HS-5 (cell line): ENCODE measurements at regions not wholly inside any gene's neighbourhood (a gene's known extent, or its start where the extent isn't known, plus 50 kb on each side); places are given as distances from the start of the nearest gene placed in this dataset.

Experiments
- DNase-seq: peaks from one replicate; pipeline ENCODE4 v3.0.0-alpha.2; 2012; ENCODE audit warnings: low read depth

DNA sequence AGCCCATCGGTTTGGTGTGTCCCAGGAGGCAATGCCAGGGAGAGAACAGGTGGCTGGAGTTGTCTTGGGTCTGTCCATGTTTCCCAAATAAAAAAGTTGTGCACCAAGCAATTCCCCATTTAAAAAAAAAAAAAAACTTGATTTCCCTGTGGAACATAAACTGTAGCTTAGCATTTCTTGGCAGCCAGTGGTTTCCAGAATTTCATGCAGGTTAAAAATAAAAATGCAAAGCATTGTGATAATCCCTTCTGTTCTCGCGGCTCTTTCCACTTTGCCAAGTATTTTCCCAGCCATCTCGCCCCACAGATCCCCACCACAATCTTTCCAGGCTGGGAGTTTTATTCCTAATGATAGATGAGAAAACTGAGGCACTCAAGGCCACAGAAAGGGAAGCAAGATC lies 51.4 kb upstream of the MSX1 start:
- no peak for DNase-seq

DNA sequence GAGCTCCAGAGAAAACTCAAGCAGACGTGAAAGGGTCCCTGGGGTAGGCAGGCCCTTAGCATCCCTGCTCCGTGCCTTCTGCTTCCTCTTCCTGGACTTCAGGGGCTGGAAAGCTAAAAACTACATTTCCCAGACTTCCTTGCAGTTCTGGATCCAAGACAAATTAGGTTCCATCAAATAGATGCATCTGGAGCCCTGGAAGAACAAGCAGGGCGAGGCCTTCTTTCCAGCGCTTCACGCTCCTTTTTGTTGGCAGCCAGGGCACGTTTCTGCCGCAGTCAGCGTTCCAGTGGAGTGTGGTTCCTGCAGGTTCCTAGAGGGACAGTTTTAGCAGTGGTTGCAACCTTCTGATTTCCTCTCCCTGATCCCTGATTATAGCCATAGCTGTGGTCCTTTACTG lies 53.6 kb upstream of the MSX1 start:
- DNase-seq = no peak

DNA sequence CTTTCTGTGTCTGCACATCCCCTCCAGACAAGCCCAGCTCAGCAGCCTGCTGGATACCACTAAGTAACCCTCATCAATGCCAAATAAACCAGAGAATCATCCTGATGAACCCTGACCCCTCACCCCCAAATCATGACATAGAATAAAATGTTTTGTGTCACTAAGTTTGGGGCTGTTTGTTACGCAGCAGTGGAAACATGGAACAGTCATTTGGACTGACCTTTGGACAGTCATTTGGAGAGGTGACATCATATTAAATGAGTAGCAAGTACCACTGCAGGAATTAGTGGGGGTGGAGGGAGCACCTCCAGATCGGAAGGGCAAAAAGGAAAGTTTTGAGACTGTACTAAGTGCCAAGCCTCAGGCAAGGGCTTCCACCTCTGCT lies 55.6 kb upstream of the MSX1 start:
- DNase-seq = no peak

DNA sequence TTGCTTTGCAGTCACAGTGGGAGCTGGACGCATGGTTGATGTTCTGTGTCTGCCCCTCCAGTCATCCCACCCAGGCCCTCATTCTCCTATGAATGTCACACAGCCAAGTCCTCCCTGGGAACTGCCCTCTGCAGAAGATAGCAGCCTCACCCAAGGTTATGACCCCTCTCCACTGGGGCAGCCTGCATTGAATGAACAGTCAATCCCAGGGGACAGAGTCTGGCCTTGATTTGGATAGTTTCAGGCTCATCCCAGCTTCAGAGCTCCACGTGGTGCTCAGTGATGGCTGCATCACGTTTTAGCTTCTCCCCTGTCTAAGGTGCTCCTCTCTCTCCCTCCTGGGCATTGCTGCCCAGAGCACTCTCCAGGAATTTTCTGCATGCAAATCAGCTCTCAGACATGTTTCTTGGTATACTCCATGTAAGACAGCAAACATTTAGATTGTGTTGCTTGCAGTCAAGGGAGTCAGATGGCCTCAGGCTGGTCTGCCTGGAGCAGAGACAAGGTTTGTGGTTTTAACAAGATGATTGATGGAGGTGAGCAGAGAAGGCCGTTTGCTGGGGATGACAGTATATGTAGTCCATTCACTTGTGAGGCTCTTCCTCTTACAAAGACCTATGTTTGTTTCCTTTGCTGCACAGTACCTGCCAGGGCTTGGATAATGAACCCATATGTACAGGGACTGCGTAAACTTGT lies 56.1 kb upstream of the MSX1 start:
- no peak for DNase-seq

DNA sequence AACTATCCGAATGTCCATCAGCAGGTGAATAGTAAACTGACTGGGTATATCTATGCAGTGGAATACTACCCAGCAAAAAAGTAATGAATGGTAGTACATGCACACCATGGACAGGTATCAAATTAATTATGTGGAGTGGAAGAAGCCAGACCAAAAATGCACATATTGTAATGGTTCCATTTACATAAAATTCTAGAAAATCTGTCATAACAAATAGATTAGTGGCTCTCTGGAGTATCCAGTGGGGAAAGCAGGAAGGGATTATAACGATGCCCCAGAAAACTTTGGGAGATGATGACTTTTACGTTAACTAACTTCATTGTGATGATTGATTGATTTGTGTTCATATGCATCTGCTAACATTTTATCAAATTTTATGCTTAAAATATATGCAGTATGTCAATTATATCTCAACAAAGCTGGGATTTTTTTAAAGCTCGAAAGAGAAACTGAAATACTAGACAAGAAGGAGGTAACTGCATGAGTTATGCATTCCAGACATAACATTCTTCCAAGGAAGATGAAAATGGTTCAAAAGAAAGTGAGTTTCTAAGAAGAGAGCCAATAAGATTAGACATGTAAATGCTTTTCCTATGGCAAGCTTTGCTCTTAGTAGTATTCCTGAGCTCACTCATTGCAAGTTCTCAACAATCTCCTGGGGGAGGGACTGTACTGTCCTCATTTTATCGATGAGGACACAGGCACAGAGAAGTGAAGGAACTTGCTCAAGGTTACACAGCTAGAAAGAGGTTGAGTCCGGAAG lies 58.6 kb upstream of the MSX1 start:
- DNase-seq = peak; percentile 13

DNA sequence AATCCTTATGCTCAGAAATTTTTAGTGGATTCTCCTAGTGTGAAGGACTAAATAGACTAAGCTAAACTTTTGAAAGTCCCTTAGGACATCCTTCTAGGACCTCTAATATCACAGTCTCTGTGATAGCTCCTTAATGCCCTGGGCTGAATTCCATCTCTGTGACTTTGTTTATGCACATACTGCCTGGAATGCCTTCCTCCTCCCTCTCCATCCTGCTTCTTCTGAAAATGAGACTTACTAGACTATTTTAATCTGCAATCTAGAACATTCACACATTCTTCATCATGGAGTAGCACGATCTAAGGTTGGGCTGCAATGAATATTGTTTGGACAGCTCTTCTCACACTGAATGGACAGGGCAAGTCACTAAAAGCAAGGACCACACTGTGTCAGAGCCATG lies 65.0 kb upstream of the MSX1 start:
- DNase-seq = no peak

DNA sequence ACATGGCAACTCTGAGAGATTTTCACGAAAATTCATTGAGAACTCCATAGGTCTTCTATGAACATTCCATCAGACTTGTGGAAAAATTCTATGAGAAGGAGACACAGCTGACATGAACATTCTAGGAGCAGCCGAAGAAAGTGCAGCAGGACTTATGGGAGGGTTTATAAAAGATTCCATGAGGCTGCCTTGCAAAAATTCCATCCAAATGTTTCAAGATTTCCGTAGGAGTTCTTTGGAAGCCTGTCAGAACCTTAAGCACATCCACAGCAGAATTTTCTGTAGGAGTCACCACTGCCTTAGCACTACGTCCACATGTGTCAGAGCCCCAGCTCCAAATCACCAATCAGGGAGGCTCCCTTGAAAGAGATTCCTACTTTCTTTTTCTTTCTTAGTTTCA lies 67.0 kb upstream of the MSX1 start:
- DNase-seq = no peak

DNA sequence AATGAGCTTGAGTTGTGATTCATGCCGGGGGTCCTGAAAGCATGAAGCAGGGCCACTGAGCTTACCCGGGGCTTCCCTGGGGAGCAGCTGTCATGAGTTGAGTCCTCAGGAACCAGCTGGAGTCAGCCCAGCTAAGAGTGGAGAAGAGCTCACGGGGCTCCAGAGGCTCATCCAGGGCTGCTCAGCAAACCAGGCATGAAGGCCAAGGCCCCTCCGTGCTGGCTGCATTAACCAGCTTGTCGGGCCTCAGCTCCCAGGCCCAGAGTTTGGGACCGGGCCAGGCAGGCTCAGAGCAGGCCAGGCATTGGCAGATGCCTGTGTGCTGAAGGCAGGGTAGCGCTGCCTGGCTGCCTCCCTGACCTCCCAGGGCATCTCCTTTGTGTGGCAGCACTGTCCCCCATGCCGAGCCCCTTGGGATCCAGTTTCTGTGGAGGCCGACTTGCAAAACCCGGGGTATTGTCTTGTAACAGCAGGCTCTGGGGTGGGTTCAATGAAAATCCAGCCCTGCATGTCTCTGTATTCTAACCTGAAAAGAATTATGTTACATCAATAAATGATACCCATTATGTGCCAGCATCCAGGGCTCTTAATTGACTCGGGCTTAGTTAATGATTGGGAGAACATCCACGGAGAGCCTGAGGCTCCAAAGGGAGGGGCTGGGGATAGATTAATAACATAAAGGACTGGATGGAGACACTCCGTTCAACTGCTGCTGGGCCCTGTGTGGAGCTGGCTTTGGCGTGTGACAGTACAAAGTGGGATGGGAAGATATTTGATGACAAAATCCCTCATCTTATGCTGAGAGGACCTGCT lies 68.0 kb upstream of the MSX1 start:
- no peak for DNase-seq

DNA sequence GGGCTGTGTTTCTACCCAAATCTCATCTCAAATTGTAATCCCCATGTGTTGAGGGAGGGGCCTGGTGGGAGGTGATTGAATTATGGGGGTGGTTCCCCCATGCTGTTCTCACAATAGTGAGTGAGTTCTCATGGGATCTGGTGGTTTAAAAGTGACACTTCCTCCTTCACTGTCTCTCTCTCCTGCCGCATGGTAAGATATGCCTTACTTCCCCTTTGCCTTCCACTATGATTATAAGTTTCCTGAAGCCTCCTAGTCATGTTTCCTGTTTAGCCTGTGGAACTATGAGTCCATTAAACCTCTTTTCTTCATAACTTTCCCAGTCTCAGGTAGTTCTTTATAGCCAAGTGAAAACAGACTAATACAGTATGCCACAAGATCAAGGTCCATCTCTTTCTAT lies 70.0 kb upstream of the MSX1 start:
- DNase-seq = no peak

DNA sequence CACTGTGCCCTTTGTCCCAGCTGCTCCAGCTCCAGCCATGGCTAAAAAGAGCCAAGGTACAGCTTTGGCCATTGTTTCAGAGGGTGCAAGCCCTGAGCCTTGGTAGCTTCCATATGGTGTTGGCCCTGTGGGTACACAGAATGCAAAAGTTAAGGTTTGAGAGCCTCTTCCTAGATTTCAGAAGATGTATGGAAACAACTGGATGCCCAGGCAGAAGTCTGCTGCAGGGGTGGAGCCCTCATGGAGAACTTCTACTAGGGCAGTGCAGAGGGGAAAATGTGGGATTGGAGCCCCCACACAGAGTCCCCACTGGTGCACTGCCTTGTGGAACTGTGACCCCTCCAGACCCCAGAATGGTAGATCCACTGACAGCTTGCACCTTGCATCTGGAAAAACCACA lies 70.9 kb upstream of the MSX1 start:
- DNase-seq = no peak

DNA sequence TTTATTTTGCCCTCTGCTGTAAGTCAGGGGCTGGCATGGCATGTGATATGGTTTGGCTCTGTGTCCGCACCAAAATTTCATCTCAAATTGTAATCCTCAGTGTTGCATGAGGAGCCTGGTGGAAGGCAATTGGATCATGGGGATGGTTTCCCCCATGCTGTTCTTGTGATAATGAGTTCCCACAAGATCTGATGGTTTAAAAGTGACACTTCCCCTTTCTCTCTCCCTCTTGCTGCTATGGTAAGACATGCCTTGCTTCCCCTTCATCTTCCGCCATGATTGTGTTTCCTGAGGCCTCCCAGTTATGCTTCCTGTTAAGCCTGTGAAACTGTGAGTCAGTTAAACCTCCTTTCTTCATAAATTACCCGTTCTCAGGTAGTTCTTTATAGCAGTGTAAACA lies 72.0 kb upstream of the MSX1 start:
- DNase-seq = no peak

DNA sequence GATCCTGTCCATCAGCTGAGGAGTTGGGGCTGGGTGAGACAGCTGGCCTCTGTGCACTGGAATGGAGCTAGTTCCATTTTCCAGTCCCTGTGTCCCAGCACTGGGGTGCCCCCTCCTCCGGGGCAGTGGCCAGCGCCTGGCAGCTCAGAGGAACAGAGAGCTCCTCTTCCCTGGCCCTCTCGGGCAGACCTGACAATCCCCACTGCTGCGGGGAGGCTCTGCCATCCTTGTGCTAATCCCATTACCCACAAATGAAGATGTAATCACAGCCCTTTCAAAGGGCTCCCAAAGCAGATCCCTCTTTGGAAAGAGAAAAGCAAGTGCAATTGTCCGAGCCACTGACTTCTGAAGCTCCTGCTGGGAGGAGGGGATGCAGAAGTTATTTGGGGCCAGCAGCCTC lies 75.1 kb upstream of the MSX1 start:
- no peak for DNase-seq

DNA sequence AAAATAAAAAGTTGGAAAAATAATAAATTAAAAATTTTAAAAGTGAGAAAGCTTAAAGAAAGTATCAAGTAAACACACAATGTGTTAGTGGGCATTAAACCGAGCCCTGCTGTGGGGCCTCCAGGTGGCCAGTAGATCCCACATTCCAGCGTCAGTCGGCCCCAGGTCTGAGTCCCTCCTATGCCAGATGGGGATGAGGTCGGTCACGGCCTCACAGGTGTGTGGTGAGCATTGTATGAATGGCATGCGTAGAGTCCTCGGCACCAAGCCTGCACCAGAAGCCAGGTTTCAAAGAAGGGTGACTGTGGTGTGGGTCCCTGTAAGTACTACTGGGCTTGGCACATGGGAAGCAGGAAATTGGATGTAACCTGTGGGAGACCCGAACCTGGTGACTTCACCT lies 75.6 kb upstream of the MSX1 start:
- DNase-seq = no peak

DNA sequence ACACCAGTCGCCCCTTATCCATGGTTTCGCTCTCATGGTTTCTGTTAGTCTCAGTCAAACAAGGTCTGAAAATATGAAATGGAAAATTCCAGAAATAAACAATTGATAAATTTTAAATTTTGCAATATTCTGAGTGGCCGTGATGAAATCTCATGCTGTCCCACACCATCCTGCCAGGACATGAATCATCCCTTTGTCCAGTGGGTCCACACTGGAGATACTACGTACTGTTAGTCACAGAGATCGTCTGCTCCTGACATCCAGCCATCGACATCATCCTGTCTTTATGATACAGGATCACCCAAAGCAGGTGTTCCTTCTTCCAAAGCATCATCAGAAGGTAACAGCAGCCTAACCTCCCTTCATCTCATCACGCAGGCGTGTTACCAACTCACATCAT lies 76.5 kb upstream of the MSX1 start:
- peak; percentile 49 for DNase-seq

DNA sequence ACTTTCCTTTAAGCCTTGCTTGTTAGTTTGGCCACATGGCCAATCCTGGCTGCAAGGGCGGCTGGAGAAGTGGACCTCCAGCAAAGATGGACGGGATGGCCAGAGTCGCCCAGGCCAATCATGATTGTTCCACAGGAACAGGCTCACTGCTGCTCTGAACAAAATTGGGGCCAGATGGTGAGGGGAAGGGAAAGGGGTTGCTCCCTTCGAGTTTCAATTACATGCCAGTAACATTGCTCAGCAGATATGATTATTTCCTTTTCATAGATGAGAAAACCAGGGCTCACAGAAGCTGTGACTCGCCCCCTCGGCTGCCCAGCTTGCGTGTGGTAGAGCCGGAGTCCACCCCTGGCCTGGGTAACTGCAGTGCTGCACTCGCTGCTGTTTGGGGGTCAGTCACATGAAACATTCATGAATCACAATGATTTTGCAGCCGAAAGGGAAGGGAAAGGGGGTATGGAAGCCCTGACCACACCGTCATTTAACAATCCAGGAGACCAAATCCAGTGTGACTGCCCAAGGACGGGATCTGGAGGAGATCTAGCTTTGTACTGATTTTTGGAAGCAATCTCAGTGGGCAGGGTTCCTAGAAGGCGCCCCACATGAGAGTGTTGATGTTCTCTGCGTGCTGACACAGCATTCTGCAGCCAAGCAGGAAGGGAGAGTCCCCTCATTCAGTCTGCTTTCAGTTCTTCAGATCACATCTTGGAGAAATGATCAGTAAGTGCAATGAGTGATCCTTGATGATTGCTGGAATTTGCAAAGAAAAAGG lies 77.3 kb upstream of the MSX1 start:
- peak; percentile 69 for DNase-seq

DNA sequence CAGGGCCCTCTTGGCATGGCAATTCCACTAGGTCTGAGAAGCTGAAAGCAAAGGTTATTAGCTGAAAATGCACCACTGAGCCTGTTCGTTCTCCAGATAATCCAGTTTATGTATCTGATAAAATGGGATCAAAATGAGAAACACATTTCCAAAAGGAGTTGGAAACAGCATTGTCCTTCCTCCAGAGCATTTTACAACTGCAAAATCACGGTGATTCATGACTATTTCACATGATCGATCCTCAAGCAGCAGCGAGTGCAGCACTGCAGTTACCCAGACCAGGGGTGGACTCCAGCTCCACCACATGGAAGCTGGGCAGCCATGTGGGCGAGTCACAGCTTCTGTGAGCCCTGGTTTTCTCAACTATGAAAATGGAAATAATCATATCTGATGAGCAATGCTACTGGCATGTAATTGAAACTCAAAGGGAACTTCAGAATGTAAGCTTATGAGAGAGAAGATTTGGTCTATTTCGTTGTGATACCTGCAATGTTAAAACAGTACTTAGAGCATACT lies 78.7 kb upstream of the MSX1 start:
- peak; percentile 82 for DNase-seq

DNA sequence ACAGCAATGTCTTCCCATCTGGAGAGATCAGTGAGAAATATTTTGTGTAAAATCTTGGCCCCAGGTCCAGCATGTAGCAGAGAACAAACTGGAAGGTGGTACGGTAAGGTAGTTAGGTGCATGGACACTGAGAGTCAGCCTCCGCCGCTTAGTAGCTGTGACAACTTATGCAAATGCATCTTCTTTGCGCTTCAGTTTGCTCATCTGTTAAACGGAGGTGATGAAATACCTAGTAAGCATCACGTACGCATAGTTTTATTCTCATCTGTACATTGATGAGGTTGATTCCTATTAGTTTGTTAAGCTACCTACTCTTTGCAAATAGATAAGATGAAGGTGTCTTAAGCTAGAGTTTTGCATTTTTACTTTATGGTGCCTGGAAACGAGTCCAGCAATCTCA lies 80.0 kb upstream of the MSX1 start:
- no peak for DNase-seq

DNA sequence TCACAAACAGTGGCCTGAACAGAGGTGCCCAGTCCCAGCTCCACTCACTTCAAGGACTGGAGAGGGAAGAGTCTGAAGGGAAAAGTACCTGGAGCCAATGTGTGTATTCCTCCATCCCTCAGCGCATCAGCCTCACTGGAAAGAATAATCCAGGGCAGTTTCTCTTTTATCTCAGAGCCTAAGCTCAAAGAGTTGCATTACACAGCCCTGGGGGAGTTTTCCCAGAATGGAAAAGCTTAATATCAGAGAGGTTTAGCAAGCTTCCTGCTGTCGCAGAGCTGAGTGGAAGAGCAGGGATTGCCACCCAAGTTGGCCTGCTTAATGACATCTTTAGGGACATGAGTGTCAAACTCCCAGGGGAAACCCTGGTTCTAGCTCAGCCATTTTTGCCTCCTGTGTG lies 80.4 kb upstream of the MSX1 start:
- no peak for DNase-seq

DNA sequence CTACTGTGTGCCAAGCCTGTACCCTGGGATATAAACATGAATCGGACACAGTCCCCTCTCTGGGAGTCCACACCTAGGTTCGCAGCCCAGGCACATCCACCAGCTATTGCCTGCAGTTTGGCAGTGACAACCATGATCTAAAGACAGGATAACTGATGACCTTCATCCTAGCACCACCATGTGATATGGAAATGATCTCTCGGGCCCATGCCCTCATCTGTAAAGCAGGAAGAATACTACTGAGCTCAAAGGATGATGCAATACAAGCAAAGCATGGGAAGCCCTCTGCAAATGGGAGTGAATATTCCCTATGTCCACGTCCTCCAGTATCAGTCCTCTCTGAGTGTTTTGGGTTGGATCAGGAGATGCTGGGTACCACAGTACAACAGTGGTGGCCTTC lies 80.9 kb upstream of the MSX1 start:
- no peak for DNase-seq

DNA sequence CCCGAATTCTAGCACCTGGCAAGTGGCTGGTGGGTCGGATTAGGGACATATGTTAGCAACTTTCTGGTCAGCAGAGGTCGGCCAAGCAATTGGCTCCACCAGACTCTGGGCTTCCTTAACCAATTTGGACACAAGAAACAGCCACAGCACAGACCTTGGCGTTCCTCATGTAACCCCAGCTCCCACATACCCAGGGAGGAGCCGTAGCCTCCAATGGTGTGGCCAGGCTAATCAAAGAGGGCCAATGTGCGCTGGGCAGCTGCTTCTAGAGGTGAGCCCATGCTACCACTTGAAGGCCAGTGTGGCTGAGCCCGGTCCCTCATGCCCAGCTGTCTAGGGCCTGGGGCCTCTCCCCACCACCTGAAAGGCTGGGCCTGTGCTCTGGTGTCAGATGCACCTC lies 82.5 kb upstream of the MSX1 start:
- DNase-seq = no peak

DNA sequence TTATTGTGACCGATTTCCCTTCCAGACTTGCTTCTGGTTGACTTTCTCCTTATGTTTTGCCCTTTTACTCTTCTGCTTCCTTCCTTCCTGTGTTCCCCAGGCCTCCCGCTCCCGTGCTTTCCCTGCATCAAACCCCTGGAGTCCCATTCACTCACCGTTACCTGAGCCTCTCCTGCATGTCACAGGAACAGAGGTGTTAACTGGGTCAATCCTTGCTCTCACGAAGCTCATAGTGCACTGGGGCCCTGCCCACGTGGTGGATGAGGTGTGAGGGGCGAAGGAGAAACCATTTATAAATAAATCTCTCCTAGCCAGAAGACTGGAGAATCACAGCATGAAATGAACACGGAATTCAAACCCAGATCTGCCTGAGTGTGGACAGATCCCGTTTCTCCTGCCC lies 83.1 kb upstream of the MSX1 start:
- no peak for DNase-seq

DNA sequence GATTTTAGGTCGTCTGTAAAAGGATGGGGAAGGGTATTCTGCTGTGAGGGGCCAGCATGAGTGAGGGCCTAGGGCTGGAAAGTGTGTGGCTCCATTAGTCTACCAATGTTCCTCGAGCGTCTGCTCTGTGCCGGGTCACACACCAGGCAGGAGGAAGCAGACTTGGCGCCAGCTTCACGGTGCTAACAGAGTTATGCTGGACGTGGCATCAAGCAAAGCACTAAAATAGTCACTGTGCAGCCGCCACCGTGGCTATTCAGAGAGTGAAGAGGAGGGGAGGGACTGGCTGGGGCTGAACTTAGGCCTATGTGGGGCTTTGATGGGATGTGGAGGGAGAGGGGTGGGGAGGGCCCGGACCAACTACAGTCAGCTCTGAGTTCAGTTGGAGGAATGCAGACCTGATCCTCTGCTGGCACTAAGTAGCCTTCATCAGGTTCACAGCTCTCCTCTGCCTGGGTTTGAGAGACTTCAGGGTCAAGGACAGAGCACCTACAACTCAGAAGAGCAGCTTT lies 83.9 kb upstream of the MSX1 start:
- no peak for DNase-seq
